Neural cell (in vitro differentiated cells): ENCODE measurements at regions not wholly inside any gene's neighbourhood (a gene's known extent, or its start where the extent isn't known, plus 50 kb on each side); places are given as distances from the start of the nearest gene placed in this dataset.

ENCODE experiments used
- H2AFZ ChIP-seq: fragments of 200-600, 300-800 bp; sonication (generic), shearing (Covaris generic); 2 replicates; pipeline ENCODE4 v1.6.0; 2014; ENCODE audit warnings: low read depth, mild to moderate bottlenecking, antibody characterized with exemption, low read length, moderate library complexity
- H3F3A ChIP-seq: fragments of 200-600 bp; shearing (Covaris generic); 2 replicates; pipeline ENCODE4 v1.6.1; 2016; ENCODE audit warnings: mild to moderate bottlenecking, moderate library complexity, mixed read lengths, antibody characterized with exemption, low read length; ENCODE audit not compliant: insufficient read depth, poor library complexity, severe bottlenecking
- H3K27ac ChIP-seq: fragments of 200-600, 300-800 bp; sonication (generic), shearing (Covaris generic); 2 replicates; pipeline ENCODE4 v1.5.1; 2014; ENCODE audit warnings: mild to moderate bottlenecking, low read length, moderate library complexity
- H3K27me3 ChIP-seq: fragments of 300-800, 200-600 bp; sonication (generic), shearing (Covaris generic); 2 replicates; pipeline ENCODE4 v1.6.0; 2014; ENCODE audit warnings: mild to moderate bottlenecking, low read depth, low read length, moderate library complexity; ENCODE audit not compliant: insufficient read depth
- H3K36me3 ChIP-seq: fragments of 300-800, 200-600 bp; sonication (generic), shearing (Covaris generic); 2 replicates; pipeline ENCODE4 v1.5.1; 2014; ENCODE audit warnings: mild to moderate bottlenecking, antibody characterized with exemption, low read length, moderate library complexity; ENCODE audit not compliant: insufficient read depth
- H3K4me2 ChIP-seq: fragments of 300-800, 200-600 bp; sonication (generic), shearing (Covaris generic); 2 replicates; pipeline ENCODE4 v1.6.0; 2014; ENCODE audit warnings: mild to moderate bottlenecking, low read length
- H3K4me3 ChIP-seq: fragments of 300-800, 200-600 bp; sonication (generic), shearing (Covaris generic); 2 replicates; pipeline ENCODE4 v1.5.1; 2014; ENCODE audit warnings: mild to moderate bottlenecking, low read length, moderate library complexity
- H3K79me2 ChIP-seq: fragments of 200-600 bp; shearing (Covaris generic); replicated peaks from 2 replicates; pipeline ENCODE4 v1.6.0; 2014; ENCODE audit warnings: mild to moderate bottlenecking, low read length, moderate library complexity; ENCODE audit not compliant: insufficient read depth
- H3K9ac ChIP-seq: fragments of 300-800, 200-600 bp; sonication (generic), shearing (Covaris generic); 2 replicates; pipeline ENCODE4 v1.6.1; 2016; ENCODE audit warnings: mild to moderate bottlenecking, low read length, mixed read lengths
- H3K9me2 ChIP-seq: fragments of 200-600 bp; shearing (Covaris generic); 2 replicates; pipeline ENCODE4 v1.6.1; 2016; ENCODE audit warnings: mild to moderate bottlenecking, low read length, mixed read lengths; ENCODE audit not compliant: insufficient read depth
- H3K9me3 ChIP-seq: fragments of 200-600, 300-800 bp; sonication (generic), shearing (Covaris generic); 2 replicates; pipeline ENCODE4 v1.6.1; 2016; ENCODE audit warnings: mild to moderate bottlenecking, mixed run types, low read length, moderate library complexity, mixed read lengths
- H4K20me1 ChIP-seq: fragments of 200-600 bp; shearing (Covaris generic); 2 replicates; pipeline ENCODE4 v1.6.1; 2016; ENCODE audit warnings: mild to moderate bottlenecking, mixed run types; ENCODE audit not compliant: insufficient read depth
- EP300 ChIP-seq: fragments of 450-650 bp; conservative IDR thresholded peaks from 2 replicates; pipeline ENCODE4 v1.6.1; 2014; ENCODE audit warnings: antibody characterized with exemption, mild to moderate bottlenecking, moderate library complexity; ENCODE audit not compliant: poor library complexity, severe bottlenecking
- POLR2AphosphoS5 ChIP-seq: IDR thresholded peaks from 2 replicates; pipeline ENCODE4 v1.6.1; 2012
- RAD21 ChIP-seq: fragments of 450-650 bp; conservative IDR thresholded peaks from 2 replicates; pipeline ENCODE4 v1.6.1; 2014; ENCODE audit warnings: antibody characterized with exemption, mild to moderate bottlenecking, moderate library complexity
- SMC3 ChIP-seq: fragments of 450-650 bp; conservative IDR thresholded peaks from 2 replicates; pipeline ENCODE4 v1.6.1; 2014; ENCODE audit warnings: antibody characterized with exemption, mild to moderate bottlenecking, moderate library complexity; ENCODE audit not compliant: poor library complexity
- TAF1 ChIP-seq: IDR thresholded peaks from 2 replicates; pipeline ENCODE4 v1.6.1; 2012; ENCODE audit warnings: low read depth
- TF ChIP-seq, protein P1 (sequence below): fragments of 450-650 bp; IDR thresholded peaks from 2 replicates; pipeline ENCODE4 v1.5.1; 2014; ENCODE audit warnings: antibody characterized with exemption, mild to moderate bottlenecking, moderate library complexity; ENCODE audit not compliant: poor library complexity, severe bottlenecking
- TF ChIP-seq, protein P2 (sequence below): IDR thresholded peaks from 2 replicates; pipeline ENCODE4 v1.6.1; 2012; ENCODE audit warnings: borderline replicate concordance

- Histone ChIP-seq H3K36me3 (no peaks in the 10 kb centered on the region), H3K27me3 (no peaks in the 10 kb centered on the region), H3K9me2 (no peaks in the 10 kb centered on the region), H3K79me2 (no peaks in the 10 kb centered on the region), H3K4me2 (no peak overlapping the region), H3F3A (no peaks in the 10 kb centered on the region), H3K9me3 (no peaks in the 10 kb centered on the region), H3K9ac (no peak overlapping the region), H2AFZ (no peak overlapping the region), H3K4me3 (no peak overlapping the region), H4K20me1 (no peaks in the 10 kb centered on the region), H3K27ac (no peak overlapping the region)
- TF ChIP-seq EP300 (no peak), RAD21 (no peak), TAF1 (no peak), SMC3 (no peak), POLR2AphosphoS5 (no peak)
- TF ChIP-seq, protein P1, sequence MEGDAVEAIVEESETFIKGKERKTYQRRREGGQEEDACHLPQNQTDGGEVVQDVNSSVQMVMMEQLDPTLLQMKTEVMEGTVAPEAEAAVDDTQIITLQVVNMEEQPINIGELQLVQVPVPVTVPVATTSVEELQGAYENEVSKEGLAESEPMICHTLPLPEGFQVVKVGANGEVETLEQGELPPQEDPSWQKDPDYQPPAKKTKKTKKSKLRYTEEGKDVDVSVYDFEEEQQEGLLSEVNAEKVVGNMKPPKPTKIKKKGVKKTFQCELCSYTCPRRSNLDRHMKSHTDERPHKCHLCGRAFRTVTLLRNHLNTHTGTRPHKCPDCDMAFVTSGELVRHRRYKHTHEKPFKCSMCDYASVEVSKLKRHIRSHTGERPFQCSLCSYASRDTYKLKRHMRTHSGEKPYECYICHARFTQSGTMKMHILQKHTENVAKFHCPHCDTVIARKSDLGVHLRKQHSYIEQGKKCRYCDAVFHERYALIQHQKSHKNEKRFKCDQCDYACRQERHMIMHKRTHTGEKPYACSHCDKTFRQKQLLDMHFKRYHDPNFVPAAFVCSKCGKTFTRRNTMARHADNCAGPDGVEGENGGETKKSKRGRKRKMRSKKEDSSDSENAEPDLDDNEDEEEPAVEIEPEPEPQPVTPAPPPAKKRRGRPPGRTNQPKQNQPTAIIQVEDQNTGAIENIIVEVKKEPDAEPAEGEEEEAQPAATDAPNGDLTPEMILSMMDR, result no peak
- TF ChIP-seq, protein P2, sequence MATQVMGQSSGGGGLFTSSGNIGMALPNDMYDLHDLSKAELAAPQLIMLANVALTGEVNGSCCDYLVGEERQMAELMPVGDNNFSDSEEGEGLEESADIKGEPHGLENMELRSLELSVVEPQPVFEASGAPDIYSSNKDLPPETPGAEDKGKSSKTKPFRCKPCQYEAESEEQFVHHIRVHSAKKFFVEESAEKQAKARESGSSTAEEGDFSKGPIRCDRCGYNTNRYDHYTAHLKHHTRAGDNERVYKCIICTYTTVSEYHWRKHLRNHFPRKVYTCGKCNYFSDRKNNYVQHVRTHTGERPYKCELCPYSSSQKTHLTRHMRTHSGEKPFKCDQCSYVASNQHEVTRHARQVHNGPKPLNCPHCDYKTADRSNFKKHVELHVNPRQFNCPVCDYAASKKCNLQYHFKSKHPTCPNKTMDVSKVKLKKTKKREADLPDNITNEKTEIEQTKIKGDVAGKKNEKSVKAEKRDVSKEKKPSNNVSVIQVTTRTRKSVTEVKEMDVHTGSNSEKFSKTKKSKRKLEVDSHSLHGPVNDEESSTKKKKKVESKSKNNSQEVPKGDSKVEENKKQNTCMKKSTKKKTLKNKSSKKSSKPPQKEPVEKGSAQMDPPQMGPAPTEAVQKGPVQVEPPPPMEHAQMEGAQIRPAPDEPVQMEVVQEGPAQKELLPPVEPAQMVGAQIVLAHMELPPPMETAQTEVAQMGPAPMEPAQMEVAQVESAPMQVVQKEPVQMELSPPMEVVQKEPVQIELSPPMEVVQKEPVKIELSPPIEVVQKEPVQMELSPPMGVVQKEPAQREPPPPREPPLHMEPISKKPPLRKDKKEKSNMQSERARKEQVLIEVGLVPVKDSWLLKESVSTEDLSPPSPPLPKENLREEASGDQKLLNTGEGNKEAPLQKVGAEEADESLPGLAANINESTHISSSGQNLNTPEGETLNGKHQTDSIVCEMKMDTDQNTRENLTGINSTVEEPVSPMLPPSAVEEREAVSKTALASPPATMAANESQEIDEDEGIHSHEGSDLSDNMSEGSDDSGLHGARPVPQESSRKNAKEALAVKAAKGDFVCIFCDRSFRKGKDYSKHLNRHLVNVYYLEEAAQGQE, result no peak
Measured at GRCh38 chr1:88284066-88284465, 400.0 kb upstream of the PKN2 start.

- Histone ChIP-seq H3K79me2 (no peaks in the 10 kb centered on the region), H3K9ac (no peak overlapping the region)
Measured at GRCh38 chr1:88284666-88285366, 399.3 kb upstream of the PKN2 start.

More at GRCh38 chr1:88284666-88285366, 399.3 kb upstream of the PKN2 start:
- Histone ChIP-seq H3F3A (no peaks in the 10 kb centered on the region), H3K4me2 (no peak overlapping the region), H3K27ac (no peak overlapping the region), H3K36me3 (no peaks in the 10 kb centered on the region), H3K27me3 (no peaks in the 10 kb centered on the region), H2AFZ (no peak overlapping the region), H3K9me3 (no peaks in the 10 kb centered on the region), H3K9me2 (no peaks in the 10 kb centered on the region), H4K20me1 (no peaks in the 10 kb centered on the region), H3K4me3 (no peak overlapping the region)
- TF ChIP-seq POLR2AphosphoS5, result no peak
- TF ChIP-seq, protein P1, result no peak
